ENCODE measurements at regions not wholly inside any gene's neighbourhood (a gene's known extent, or its start where the extent isn't known, plus 50 kb on each side); places are given as distances from the start of the nearest gene placed in this dataset.

DNA sequence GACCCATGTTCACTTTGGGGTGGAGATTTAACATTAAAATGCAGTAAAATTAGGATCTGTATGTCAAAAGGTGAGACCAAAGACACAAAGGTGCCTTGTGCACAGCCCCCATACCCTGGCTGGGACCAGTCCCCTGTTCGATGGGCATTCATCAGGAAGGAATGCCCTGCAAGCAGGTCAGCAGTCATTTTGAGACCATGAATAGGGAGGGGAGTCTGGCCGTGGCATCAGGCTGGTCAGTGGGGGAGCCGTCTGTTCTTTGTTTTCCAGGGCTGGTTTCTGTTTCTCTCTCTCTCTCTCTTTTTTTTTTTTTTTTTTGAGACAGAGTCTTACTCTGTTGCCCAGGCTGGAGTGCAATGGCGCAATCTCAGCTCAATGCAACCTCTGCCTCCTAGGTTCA, 68.9 kb upstream of the GOLM1 start:
- Mint-ChIP-seq H3K4me1 (no peaks in the 10 kb centered on the region), H3K4me3 (no peak overlapping the region), H3K36me3 (no peaks in the 10 kb centered on the region), H3K9me3 (peaks cover 1 to 29% (median 11%) of the 10 kb centered on the region in 7 donors), H3K27ac (no peak overlapping the region), H3K27me3 (no peaks in the 10 kb centered on the region)
- DNase-seq (no peak), ATAC-seq (ENCODE audit: low read depth in 2 of 2) (no peak)

DNA sequence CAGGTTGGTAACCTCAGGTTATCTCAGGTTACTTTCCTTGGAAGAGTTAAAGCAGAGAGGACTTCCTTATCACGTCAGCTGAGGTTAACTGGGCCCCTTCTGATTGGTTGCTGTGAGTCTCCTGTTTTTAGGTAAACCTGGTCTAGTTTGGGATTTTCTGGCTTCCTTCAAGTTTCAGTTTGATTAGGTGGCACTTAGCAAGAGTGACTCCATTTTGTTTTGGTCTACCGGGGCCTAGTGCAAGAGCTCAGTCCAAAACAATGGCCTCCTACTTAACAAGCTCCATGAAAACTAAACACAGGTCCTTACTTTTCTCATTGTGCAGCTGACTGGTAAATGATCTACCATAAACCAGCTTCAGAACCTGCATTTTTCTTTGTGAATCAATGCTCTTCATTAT, 67.2 kb upstream of the GOLM1 start:
- no peaks in the 10 kb centered on the region for H3K4me1 Mint-ChIP-seq
- no peak overlapping the region for H3K4me3 Mint-ChIP-seq
- no peaks in the 10 kb centered on the region for H3K36me3 Mint-ChIP-seq
- H3K27ac Mint-ChIP-seq, result no peak overlapping the region
- H3K27me3 Mint-ChIP-seq, result no peaks in the 10 kb centered on the region
- DNase-seq (no peak), ATAC-seq (ENCODE audit: low read depth in 2 of 2) (no peak)
- peaks cover 1 to 24% (median 14%) of the 10 kb centered on the region in 7 donors for H3K9me3 Mint-ChIP-seq

DNA sequence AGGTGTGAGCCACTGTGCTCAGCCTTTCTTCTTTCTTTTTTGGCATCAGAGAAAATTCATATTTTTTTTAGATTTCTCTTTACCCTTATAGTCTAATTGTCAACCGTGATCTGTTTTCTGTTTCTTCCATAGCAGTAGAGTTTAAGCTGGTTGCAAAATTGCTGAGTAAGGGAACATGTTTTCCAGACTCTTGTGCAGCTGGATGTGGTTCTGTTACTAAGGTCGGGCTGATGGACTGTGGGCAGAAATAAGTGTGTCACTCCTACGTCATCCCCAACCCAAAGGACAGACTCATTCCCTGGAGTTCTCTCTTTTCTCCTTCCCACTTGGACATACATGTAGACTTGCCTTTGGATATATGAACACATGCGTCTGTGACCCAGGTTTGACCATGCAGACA, 64.1 kb upstream of the GOLM1 start:
- Mint-ChIP-seq H3K9me3 (peaks cover 3 to 24% (median 15%) of the 10 kb centered on the region in 7 donors), H3K27ac (peak overlapping the region in 2 of 6 donors; percentile 17 to 33), H3K36me3 (no peaks in the 10 kb centered on the region), H3K4me3 (no peak overlapping the region), H3K27me3 (no peaks in the 10 kb centered on the region), H3K4me1 (no peaks in the 10 kb centered on the region)
- ATAC-seq (ENCODE audit: low read depth in 2 of 2), result no peak
- no peak for DNase-seq

Measured in naive B cell (primary cell).